ENCODE measurements at regions not wholly inside any gene's neighbourhood (a gene's known extent, or its start where the extent isn't known, plus 50 kb on each side); places are given as distances from the start of the nearest gene placed in this dataset.

DNA sequence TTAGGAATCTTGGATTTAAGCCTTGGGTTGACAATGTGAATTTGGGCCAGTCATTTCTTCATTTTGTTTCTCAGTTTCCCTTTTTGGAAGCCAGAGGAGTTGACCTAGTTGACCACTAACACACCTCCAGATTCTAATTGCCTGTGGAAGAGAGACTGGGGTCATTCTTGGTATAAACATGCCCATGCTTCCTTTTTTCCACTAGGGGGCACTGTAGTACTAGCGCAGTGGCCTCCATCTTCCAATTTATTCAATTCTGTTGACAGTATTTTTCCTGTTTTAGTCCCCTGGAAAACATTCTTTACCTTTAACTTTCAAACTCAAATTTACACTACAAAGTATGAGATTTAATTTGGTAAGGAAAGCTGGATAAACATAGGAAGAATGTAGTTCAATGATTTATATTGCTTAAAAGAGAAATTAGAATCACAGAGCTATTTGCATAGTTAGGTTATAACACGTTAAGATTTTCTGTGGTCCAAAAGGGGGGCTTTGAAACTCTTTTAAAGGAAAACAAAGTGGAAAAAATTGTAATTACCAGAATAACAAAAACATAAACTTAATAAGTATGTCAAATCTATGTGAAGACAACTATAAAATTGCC lies 57.5 kb upstream of the AGPS start:
- Histone ChIP-seq H3K4me1 (ENCODE audit: insufficient read depth, low read length) (no peaks in the 10 kb centered on the region), H3K36me3 (ENCODE audit: insufficient read depth, low read length) (no peaks in the 10 kb centered on the region), H3K9me3 (ENCODE audit: control insufficient read depth in 1 of 2, insufficient read depth in 1 of 2, low read length in 2 of 2) (no peaks in the 10 kb centered on the region), H3K4me3 (ENCODE audit: low read length) (no peak overlapping the region), H3K27me3 (ENCODE audit: control insufficient read depth in 1 of 2, insufficient read depth in 2 of 2, low read length in 2 of 2) (no peaks in the 10 kb centered on the region), H3K27ac (ENCODE audit: low read depth in 1 of 2, low read length in 2 of 2) (no peak overlapping the region)
- Mint-ChIP-seq H3K9me3 (no peaks in the 10 kb centered on the region), H3K4me1 (ENCODE audit: low read depth) (peaks cover 10% of the 10 kb centered on the region), H3K4me3 (no peak overlapping the region), H3K27me3 (no peaks in the 10 kb centered on the region), H3K36me3 (ENCODE audit: low read depth) (no peaks in the 10 kb centered on the region), H3K27ac (no peak overlapping the region)
- DNase-seq (peak in 6 of 14 experiments; percentile 11 to 69 (median 50)), ATAC-seq (ENCODE audit: poor library complexity) (peak; percentile 58)
- CTCF ChIA-PET: interaction anchor here (0.7 to 3.5 kb wide), 12 partner anchors 8 to 171 kb away, joined by 3 to 58 read pairs (median 4); partner anchors contain the start of gene AGPS
- TF ChIP-seq, protein P1, sequence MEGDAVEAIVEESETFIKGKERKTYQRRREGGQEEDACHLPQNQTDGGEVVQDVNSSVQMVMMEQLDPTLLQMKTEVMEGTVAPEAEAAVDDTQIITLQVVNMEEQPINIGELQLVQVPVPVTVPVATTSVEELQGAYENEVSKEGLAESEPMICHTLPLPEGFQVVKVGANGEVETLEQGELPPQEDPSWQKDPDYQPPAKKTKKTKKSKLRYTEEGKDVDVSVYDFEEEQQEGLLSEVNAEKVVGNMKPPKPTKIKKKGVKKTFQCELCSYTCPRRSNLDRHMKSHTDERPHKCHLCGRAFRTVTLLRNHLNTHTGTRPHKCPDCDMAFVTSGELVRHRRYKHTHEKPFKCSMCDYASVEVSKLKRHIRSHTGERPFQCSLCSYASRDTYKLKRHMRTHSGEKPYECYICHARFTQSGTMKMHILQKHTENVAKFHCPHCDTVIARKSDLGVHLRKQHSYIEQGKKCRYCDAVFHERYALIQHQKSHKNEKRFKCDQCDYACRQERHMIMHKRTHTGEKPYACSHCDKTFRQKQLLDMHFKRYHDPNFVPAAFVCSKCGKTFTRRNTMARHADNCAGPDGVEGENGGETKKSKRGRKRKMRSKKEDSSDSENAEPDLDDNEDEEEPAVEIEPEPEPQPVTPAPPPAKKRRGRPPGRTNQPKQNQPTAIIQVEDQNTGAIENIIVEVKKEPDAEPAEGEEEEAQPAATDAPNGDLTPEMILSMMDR (IDR thresholded peaks at IDR 0.05): peak; percentile 98
- POLR2A ChIA-PET: interaction anchor here (1.0 to 5.8 kb wide), 4 partner anchors 9 to 172 kb away, joined by 3 to 65 read pairs (median 8); partner anchors contain the start of gene NFE2L2
- intact Hi-C loops (cut with DNase I, micrococcal nuclease): loop anchor here (1.0 to 10.0 kb wide), 8 partner anchors 81 to 428 kb away; partner anchors contain the start of gene HNRNPA3 (in 1 of the 2)

DNA sequence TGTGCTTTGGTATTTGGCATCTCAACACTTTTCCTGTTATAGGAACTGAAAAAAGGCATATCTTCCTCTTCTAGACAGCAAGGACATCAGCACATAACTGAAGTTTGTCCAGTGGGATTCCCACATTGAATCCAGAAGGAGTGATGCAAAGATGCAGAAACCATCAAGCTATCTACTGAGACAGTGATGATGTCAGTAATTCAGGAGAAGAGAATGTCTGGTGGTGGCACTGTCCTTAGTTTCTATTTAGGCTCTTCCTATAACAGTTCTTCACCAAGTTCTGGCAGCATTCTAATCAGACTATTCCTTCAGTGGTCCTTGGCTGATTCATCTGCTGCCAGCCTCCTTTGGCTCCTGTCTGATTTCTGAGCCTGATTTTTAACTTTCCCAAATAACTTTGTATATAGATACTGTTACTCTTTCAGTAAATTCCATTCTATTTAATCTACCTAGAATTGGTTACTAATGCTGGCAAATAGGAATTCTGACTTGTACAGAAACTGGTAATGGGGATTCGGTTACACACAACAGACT lies 56.6 kb upstream of the AGPS start:
- Histone ChIP-seq H3K9me3 (ENCODE audit: control insufficient read depth in 1 of 2, insufficient read depth in 1 of 2, low read length in 2 of 2) (no peaks in the 10 kb centered on the region), H3K4me1 (ENCODE audit: insufficient read depth, low read length) (no peaks in the 10 kb centered on the region), H3K27me3 (ENCODE audit: control insufficient read depth in 1 of 2, insufficient read depth in 2 of 2, low read length in 2 of 2) (no peaks in the 10 kb centered on the region), H3K4me3 (ENCODE audit: low read length) (no peak overlapping the region), H3K36me3 (ENCODE audit: insufficient read depth, low read length) (no peaks in the 10 kb centered on the region), H3K27ac (ENCODE audit: low read depth in 1 of 2, low read length in 2 of 2) (no peak overlapping the region)
- ATAC-seq (ENCODE audit: poor library complexity) (no peak), DNase-seq (no peak)
- Mint-ChIP-seq H3K36me3 (ENCODE audit: low read depth) (no peaks in the 10 kb centered on the region), H3K9me3 (no peaks in the 10 kb centered on the region), H3K27ac (no peak overlapping the region), H3K4me3 (no peak overlapping the region), H3K27me3 (no peaks in the 10 kb centered on the region), H3K4me1 (ENCODE audit: low read depth) (peaks cover 10% of the 10 kb centered on the region)
- ChIA-PET POLR2A (interaction anchor here (0.8 to 5.8 kb wide), 5 partner anchors 8 to 173 kb away, joined by 3 to 65 read pairs (median 3); partner anchors contain the start of gene NFE2L2), CTCF (interaction anchor here (1.1 to 2.1 kb wide), 4 partner anchors 40 to 187 kb away, joined by 3 to 14 read pairs (median 6); no protein-coding TSS in a partner anchor)
- TF ChIP-seq, protein P1 (IDR thresholded peaks at IDR 0.05): no peak
- intact Hi-C loops (cut with DNase I, micrococcal nuclease): loop anchor here (1.0 to 10.0 kb wide), 8 partner anchors 80 to 427 kb away; a partner anchor contains a TSS

DNA sequence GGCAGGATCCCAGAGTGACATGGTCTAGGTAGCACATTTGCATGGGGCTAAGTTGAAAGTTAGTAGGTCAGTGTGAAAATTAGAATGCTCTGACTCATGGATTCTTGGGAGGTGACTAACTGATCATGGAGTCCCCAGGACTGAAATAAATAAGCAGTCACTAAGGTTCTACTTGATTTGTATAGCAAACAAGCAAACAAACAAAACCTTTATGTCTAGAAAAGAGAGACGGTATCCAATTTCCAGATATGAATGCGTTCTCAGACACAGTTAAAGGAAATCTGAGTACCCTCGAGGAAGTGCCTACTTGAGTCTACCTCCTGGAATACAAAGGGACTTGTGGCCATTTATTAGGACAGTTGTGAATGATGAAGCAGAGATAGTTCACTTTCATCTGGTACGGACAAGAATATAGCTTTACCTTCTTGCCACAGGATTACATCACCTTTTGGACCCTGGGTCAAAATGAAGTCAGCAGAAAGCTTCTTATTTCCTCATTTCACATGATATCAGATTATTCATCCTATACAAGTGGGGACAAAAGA lies 54.3 kb upstream of the AGPS start:
- Histone ChIP-seq H3K27ac (ENCODE audit: low read depth in 1 of 2, low read length in 2 of 2) (no peak overlapping the region), H3K4me3 (ENCODE audit: low read length) (no peak overlapping the region), H3K4me1 (ENCODE audit: insufficient read depth, low read length) (no peaks in the 10 kb centered on the region), H3K27me3 (ENCODE audit: control insufficient read depth in 1 of 2, insufficient read depth in 2 of 2, low read length in 2 of 2) (no peaks in the 10 kb centered on the region), H3K36me3 (ENCODE audit: insufficient read depth, low read length) (no peaks in the 10 kb centered on the region), H3K9me3 (ENCODE audit: control insufficient read depth in 1 of 2, insufficient read depth in 1 of 2, low read length in 2 of 2) (no peaks in the 10 kb centered on the region)
- Mint-ChIP-seq H3K9me3 (no peaks in the 10 kb centered on the region), H3K36me3 (ENCODE audit: low read depth) (no peaks in the 10 kb centered on the region), H3K27me3 (no peaks in the 10 kb centered on the region), H3K4me1 (ENCODE audit: low read depth) (no peaks in the 10 kb centered on the region), H3K4me3 (no peak overlapping the region), H3K27ac (no peak overlapping the region)
- TF ChIP-seq, protein P1 (IDR thresholded peaks at IDR 0.05): no peak
- DNase-seq (no peak), ATAC-seq (ENCODE audit: poor library complexity) (no peak)
- intact Hi-C loops (cut with DNase I, micrococcal nuclease): loop anchor here (1.0 to 10.0 kb wide), 4 partner anchors 74 to 387 kb away; a partner anchor contains a TSS
- POLR2A ChIA-PET: interaction anchor here (5.8 kb wide), 1 partner anchor 74 kb away, joined by 65 read pairs; the partner anchor contains the start of gene NFE2L2
- CTCF ChIA-PET: interaction anchor here (1.0 to 1.1 kb wide), 2 partner anchors 78 to 174 kb away, joined by 4 to 8 read pairs; no protein-coding TSS in a partner anchor
